HEK293 (cell line): ENCODE measurements at regions not wholly inside any gene's neighbourhood (a gene's known extent, or its start where the extent isn't known, plus 50 kb on each side); places are given as distances from the start of the nearest gene placed in this dataset.

Experiments used
- ZNF354C ChIP-seq: fragments of 450-650 bp; formaldehyde crosslinking; IDR thresholded peaks from 2 replicates; pipeline ENCODE4 v1.5.1; 2016; ENCODE audit warnings: missing biosample characterization, missing genetic modification characterization, low read depth, borderline replicate concordance
- ZNF629 ChIP-seq: fragments of 450-650 bp; formaldehyde crosslinking; IDR thresholded peaks from 2 replicates; pipeline ENCODE4 v1.5.1; 2017; ENCODE audit warnings: missing biosample characterization, missing genetic modification characterization
- ZNF747 ChIP-seq: fragments of 450-650 bp; formaldehyde crosslinking; IDR thresholded peaks from 2 replicates; pipeline ENCODE4 v1.5.1; 2016; ENCODE audit warnings: missing biosample characterization, missing genetic modification characterization

DNA sequence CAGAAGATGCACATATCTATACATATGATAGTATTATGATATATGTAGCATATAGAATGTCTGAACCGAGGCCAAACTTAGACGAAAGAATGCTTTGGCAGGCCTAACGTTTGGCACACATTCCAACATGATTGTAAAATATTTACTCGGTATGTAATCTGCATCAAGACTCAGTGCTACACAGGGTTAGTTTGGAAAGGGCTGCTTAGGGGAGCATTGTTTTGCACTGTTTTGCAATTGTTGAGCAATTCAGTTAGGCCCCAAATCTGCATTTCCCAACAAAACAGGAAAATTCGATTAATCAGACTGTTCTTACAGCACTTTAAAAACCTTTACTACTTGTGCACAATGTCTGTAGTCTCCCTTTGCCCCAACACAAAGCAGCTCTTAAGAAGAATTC is 216.0 kb upstream of the NEGR1 start:
- no peak for TF ChIP-seq ZNF354C (tag by site-specific recombination)
- no peak for TF ChIP-seq ZNF747 (tag by site-specific recombination)
- no peak for TF ChIP-seq ZNF629 (tag by site-specific recombination)
